NB4 (cell line): ENCODE measurements at regions not wholly inside any gene's neighbourhood (a gene's known extent, or its start where the extent isn't known, plus 50 kb on each side); places are given as distances from the start of the nearest gene placed in this dataset.

ENCODE experiments used
- DNase-seq: peaks from one replicate; pipeline ENCODE4 v3.0.0; 2010; ENCODE audit warnings: low read depth
- H3K4me3 ChIP-seq: one replicate; pipeline ENCODE4 v1.5.1; 2011; ENCODE audit warnings: mild to moderate bottlenecking, low read depth, low read length, moderate library complexity
- CTCF ChIP-seq: IDR thresholded peaks from one replicate; pipeline ENCODE4 v1.5.1; 2012; ENCODE audit warnings: low read depth, low read length
- MYC ChIP-seq: IDR thresholded peaks from 2 replicates; pipeline ENCODE4 v1.6.1; 2011; ENCODE audit warnings: low read depth, low read length
- POLR2A ChIP-seq: IDR thresholded peaks from 2 replicates; pipeline ENCODE4 v1.6.1; 2011; ENCODE audit warnings: mild to moderate bottlenecking; ENCODE audit not compliant: insufficient read length; ENCODE audit errors: extremely low read depth
- TF ChIP-seq, protein P1 (sequence below): IDR thresholded peaks from 2 replicates; pipeline ENCODE4 v1.6.1; 2011; ENCODE audit warnings: low read depth, low read length

GRCh38 chr6:97813889-97814567, 531.0 kb upstream of the MMS22L start:
- H3K4me3 ChIP-seq = no peak overlapping the region
- no peak for TF ChIP-seq MYC
- TF ChIP-seq, protein P1, sequence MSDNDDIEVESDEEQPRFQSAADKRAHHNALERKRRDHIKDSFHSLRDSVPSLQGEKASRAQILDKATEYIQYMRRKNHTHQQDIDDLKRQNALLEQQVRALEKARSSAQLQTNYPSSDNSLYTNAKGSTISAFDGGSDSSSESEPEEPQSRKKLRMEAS = no peak
- no peak for TF ChIP-seq CTCF
- TF ChIP-seq POLR2A = no peak
- no peak for DNase-seq

GRCh38 chr6:97815301-97815812, 532.3 kb upstream of the MMS22L start:
- TF ChIP-seq POLR2A (no peak), MYC (no peak), CTCF (no peak)
- TF ChIP-seq, protein P1 = no peak
- DNase-seq = no peak
- H3K4me3 ChIP-seq = no peak overlapping the region

- no peak for DNase-seq
- TF ChIP-seq POLR2A (no peak), MYC (no peak), CTCF (no peak)
- TF ChIP-seq, protein P1 = no peak
- H3K4me3 ChIP-seq = no peak overlapping the region
These were observed 533.5 kb upstream of the MMS22L start for GRCh38 chr6:97816526-97816925.

- DNase-seq = no peak
- H3K4me3 ChIP-seq = no peak overlapping the region
- no peak for TF ChIP-seq POLR2A
These were observed 536.7 kb upstream of the MMS22L start for GRCh38 chr6:97819710-97820109.

DNA sequence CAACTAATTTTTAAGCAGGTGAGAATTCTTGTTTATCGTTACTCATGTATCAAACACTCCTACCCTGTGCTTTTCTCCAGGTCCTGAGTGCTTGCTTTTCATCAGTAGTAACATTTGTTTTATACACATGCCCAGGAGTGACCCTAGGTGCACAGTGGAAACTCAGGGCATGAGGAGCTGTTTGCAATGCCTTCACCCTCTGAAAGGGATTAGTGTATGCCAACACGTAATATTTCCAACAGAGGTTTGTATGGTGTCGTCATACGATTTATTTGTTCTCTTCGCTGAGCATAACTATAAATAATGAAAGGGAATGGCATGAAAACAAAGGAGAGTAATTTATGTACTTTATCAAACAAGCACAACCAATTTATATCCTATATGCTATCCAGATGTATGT, 537.4 kb upstream of the MMS22L start:
- TF ChIP-seq MYC (no peak), POLR2A (no peak), CTCF (no peak)
- TF ChIP-seq, protein P1 = no peak
- DNase-seq = no peak

DNA sequence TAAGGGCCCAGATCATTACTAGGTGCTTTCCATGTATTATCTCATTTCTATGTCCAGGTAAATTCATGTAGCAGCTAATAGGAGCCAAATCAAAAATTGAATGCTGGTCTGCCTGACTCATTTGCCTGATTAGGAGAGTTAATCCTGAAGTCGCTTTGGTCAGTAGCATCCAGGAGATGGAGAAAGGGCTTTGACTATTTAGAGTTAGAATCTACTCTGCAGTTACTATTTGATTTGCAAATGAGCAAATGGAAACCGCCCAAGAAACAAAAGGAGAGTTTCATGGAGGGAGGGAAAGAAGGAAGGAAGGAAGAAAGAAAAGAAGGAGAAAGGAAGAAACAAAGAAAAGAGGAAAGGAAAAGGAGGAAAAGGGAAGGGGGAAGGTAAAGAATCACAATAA, 539.6 kb upstream of the MMS22L start:
- TF ChIP-seq, protein P1 = no peak
- TF ChIP-seq MYC = no peak
- no peak for TF ChIP-seq CTCF
- TF ChIP-seq POLR2A = no peak
- no peak for DNase-seq
- no peak overlapping the region for H3K4me3 ChIP-seq

More for the DNA sequence above, 537.4 kb upstream of the MMS22L start:
- no peak overlapping the region for H3K4me3 ChIP-seq
